Daoy (cell line): ENCODE measurements at regions not wholly inside any gene's neighbourhood (a gene's known extent, or its start where the extent isn't known, plus 50 kb on each side); places are given as distances from the start of the nearest gene placed in this dataset.
"Not testable (repeated sequence)": the region's sequence is repeated elsewhere in the genome, so short reads cannot be mapped to it uniquely, and the experiment has no call there.

ENCODE experiments used
- DNase-seq: peaks from one replicate; pipeline ENCODE4 v3.0.0-alpha.2; 2015; ENCODE audit warnings: low read depth

DNA sequence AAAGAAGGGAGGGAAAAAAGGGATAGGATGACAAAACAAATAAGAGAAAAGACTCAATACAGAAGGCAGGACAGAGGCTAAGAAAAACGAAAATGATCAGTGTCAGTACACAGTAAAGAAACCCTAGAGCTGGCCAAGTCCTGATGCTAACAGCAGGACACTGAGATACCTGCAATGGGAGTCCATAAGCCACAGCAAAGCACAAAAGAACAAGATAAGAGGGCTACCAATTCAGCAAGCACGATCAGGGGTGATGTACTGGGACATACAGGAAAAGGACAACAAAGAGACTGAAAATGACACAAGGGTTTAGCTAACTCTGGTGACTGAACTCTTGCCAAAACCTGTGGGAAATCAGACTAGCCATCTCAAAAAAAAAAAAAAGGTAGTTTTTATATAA lies 1072.6 kb upstream of the COX7C start:
- no peak for DNase-seq

DNA sequence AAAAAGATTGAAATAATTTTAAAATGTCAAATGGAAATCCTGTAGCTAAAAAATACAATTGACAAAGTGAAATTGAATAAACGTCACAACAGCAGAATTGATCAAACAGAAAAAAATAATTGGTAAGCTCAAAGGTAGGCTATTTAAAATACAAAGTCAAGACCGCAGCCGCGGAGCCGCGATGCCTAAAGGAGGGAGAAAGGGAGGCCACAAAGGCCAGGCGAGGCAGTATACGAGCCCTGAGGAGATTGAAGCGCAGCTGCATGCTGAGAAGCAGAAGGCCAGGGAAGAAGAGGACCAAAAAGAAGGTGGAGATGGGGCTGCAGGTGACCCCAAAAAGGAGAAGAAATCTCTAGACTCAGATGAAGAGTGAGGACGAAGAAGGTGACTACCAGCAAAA lies 1068.5 kb upstream of the COX7C start:
- DNase-seq, result no peak

- DNase-seq, result no peak
These were observed 1067.7 kb upstream of the COX7C start for GRCh38 chr5:85549836-85550599.

DNA sequence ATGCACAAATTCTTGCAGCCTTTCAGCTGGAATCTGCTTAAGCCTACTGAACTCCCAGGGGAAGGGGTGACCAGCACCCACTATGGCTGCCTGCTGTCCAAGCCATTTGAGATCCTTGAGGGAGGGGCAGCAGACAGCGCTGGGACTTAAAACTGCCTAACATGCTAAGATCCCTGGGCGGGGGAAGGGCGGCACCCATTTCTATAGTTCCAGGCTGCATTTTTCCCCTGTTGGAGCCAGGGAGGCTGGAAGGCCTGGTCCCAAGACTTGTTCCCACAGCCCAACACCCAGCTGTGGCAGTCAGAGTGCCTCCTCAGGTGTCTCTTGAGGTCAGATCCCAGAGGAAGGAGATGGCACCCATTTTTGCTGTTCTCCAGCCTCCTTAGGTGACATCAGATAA lies 1061.3 kb upstream of the COX7C start:
- DNase-seq, result no peak

DNA sequence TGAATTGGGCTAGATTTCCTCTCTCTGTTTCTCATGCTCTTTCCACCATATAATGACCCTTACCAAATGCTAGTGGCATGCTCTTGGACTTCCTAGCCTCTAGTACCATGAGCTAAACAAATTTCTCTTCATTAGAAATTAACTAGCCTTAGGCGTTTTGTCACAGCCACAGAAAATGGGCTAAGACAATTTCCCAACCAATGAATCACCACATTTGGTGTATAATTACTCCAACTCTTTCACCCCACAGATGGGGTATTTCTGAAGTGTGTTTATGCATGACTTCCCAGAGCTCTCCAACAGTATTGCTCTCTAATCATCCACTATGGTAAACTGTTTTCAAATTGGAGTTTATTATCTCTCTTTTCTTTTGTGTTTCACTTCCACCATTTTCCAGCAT lies 1041.1 kb upstream of the COX7C start:
- DNase-seq, result peak; percentile 13

GRCh38 chr5:85587806-85588205 lies 1029.9 kb upstream of the COX7C start:
- DNase-seq, result not testable (repeated sequence)

- not testable (repeated sequence) for DNase-seq
These were observed 1029.5 kb upstream of the COX7C start for GRCh38 chr5:85588268-85588667.

- DNase-seq, result no peak
These were observed 1027.0 kb upstream of the COX7C start for GRCh38 chr5:85590764-85591163.

DNA sequence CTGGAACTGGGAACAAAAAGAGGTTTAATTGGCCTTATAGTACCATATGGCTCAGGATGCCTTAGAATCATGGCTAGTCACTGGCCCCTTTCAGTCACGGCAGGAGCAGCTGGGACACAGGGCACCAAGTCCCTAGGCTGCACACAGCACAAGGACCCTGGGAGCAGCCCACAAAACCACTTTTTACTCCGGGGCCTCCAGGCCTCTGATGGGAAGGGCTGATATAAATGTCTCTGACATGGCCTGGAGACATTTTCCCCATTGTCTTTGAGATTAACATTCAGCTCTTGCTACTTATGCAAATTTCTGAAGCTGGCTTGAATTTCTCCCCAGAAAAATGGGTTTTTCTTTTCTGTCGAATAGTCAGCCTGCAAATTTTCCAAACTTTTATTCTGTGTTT lies 1026.4 kb upstream of the COX7C start:
- no peak for DNase-seq

DNA sequence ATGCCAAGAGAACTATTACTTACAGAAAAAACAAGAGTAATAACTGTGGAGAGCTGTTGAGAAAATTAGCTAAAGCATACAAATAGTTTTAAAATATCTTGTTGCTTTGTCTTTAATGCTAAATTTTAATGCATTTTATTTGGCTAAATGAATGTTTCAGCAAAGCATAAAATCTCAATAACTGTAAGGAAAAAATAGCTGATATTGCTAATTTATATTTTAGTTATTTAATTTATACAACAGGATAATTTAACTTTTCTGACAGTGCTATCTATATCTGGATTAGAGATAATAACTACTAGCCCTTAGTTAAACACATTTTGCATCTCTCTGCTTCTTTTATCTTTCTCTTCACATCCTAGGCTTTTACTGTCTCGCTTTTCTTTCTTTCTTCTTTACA lies 1014.9 kb upstream of the COX7C start:
- DNase-seq, result no peak

GRCh38 chr5:85604378-85604777 lies 1013.4 kb upstream of the COX7C start:
- DNase-seq, result no peak

DNA sequence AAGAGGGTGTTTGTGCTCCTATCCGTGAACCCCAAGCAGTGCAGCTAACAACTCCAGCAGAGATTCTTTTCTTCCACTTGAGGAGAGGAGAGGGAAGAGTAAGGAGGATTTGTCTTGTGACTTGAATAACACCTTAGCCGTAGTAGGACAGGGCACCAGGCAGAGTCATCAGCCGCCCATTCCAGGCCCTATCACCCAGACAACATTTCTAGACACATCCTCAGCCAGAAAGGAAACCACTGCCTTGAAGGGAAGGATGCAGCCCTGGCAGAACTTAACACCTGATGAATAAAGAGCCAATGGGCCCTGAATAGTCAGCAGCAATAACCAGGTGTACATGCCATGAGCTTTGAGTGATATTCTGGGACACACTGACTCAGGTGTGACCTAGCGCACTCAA lies 1013.0 kb upstream of the COX7C start:
- no peak for DNase-seq

GRCh38 chr5:85605381-85605780 lies 1012.4 kb upstream of the COX7C start:
- no peak for DNase-seq

GRCh38 chr5:85614489-85614888 lies 1003.3 kb upstream of the COX7C start:
- no peak for DNase-seq

DNA sequence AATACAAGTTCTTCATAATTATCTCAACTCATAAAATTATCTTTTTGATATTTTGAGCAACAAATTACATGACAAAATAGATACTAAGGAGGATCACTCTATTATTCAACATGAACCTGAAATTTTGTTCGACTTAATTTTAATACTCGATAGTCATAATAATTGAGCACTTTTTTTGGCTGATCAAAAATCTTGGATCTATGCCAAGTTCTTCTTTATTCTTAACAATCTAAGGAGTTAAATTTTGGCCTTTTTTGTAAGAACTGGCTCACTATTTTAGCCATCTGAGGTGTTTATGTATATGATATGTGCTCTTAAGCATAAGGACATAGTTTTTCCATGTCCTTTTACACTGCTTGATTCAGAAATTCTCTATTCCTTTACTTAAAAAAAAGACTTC lies 996.1 kb upstream of the COX7C start:
- DNase-seq, result no peak

DNA sequence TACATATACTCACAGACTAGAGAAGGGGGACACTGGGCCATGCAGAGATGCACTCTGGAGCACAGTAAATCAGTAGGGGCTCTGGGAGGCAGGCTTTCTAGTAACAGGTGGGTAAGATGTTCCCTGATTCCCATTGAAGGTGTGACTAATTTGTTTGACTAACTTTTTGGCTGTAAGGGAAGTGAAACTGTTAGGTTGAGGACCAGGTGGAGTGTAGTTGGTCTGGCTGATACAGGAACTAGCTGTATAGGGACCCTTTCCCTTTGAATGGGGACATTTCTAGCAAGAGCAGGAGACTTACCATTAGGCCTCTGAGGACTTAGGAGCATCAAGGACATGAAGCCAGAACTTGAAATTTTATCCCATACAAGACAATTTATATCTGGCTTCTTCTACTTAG lies 989.6 kb upstream of the COX7C start:
- DNase-seq, result no peak

GRCh38 chr5:85638495-85639125 lies 979.1 kb upstream of the COX7C start:
- peak; percentile 25 for DNase-seq

DNA sequence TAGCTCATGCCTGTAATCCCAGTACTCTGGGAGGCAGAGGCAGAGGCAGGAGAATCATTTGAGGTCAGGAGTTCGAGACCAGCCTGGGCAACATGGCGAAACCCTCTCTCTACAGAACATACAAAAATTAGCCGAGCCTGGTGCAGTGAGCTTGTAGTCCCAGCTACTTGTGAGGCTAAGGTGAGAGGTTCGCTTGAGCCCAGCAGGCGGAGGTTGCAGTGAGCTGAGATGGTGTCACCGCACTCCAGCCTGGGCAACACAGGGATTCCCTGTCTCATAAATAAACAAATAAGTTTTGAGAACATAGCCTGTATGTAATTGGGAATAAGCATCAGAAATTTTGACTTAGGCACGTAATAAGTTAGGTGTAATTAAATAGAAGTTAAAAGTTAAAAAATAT lies 971.7 kb upstream of the COX7C start:
- peak; percentile 10 for DNase-seq

GRCh38 chr5:85646641-85647040 lies 971.1 kb upstream of the COX7C start:
- peak; percentile 11 for DNase-seq

DNA sequence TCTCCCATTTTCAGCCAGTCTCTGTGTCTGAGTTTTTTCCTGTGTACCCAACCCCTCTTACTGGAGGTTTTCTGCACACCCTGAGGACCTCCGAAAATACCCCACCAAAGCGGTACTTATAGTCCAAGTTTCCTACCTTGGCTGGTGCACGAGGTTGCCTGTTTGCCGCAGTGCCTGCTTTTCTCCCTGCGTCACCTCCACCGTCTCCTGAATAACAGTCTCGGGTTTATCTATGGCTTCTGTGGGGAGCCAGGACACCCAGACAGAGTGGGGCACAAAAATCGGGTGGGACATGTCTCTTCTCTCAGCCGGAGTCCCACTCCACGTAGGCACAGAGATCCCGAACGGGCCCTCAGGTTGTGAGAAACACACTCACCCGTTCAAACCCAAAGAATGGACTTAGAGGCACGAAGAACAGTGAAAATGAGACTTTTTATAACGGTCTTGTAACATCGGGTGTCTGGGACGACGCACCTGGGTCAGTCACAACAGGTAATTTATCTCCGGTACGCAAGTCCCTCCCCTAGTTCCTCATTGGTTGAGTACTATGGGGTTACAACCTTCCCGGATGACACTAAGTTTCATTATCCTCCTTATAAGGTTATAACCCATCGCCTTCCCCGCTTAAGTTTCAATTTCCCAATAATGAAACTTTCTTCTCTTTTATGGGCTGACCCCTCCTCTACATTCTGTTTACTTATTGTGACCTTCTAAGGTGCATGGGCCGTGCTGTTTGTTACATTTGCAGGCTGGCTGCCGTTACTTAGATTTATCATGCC lies 970.2 kb upstream of the COX7C start:
- DNase-seq, result peak; percentile 84

DNA sequence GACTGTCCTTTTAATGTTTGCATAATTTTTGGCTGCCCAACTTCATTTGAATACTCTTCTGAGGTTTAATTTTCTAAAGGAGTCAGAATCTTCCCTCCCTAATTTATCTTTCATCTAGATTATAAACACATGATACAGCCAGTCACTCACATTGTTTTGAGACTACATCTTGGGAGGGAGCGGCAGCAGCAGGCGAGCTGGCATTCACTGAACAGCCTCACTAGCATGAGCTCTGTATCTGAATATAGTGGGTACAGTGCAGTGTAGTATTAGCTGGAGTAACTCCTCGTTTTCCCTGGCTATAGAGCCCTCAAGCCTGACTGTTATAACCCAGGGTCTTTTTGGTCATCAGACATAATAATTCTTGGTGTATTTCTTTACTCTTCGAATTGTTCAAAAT lies 969.2 kb upstream of the COX7C start:
- peak; percentile 17 for DNase-seq

- DNase-seq, result no peak
These were observed 966.0 kb upstream of the COX7C start for GRCh38 chr5:85651731-85652130.

- DNase-seq, result not testable (repeated sequence)
These were observed 963.6 kb upstream of the COX7C start for GRCh38 chr5:85654144-85654543.
